Hepatocyte (in vitro differentiated cells): ENCODE measurements at regions not wholly inside any gene's neighbourhood (a gene's known extent, or its start where the extent isn't known, plus 50 kb on each side); places are given as distances from the start of the nearest gene placed in this dataset.

Experiments
- CTCF ChIP-seq: fragments of 200-600 bp; sonication (generic); IDR thresholded peaks from 2 replicates; pipeline ENCODE4 v1.5.1; 2016; ENCODE audit warnings: antibody characterized with exemption, mild to moderate bottlenecking; ENCODE audit not compliant: poor library complexity
- EZH2 ChIP-seq: fragments of 200-600 bp; sonication (generic); IDR thresholded peaks from 2 replicates; pipeline ENCODE4 v1.6.1; 2016; ENCODE audit warnings: antibody characterized with exemption, mild to moderate bottlenecking, borderline replicate concordance
- EZH2phosphoT487 ChIP-seq: fragments of 200-600 bp; sonication (generic); IDR thresholded peaks from one replicate; pipeline ENCODE4 v1.6.1; 2018; ENCODE audit warnings: antibody characterized with exemption, mild to moderate bottlenecking, low read depth, moderate library complexity; ENCODE audit not compliant: unreplicated experiment, severe bottlenecking

- no peak for TF ChIP-seq CTCF
- no peak for TF ChIP-seq EZH2phosphoT487
- TF ChIP-seq EZH2 = no peak
These were observed 225.3 kb downstream of the TINAG start for GRCh38 chr6:54533567-54533966.
